Cardiac septum (tissue), 1 donor: ENCODE measurements at regions not wholly inside any gene's neighbourhood (a gene's known extent, or its start where the extent isn't known, plus 50 kb on each side); places are given as distances from the start of the nearest gene placed in this dataset.

Experiments used
- DNase-seq: peaks from one replicate; pipeline ENCODE4 v3.0.0-alpha.2; 2020; ENCODE audit warnings: low spot score
- intact Hi-C: fragments of 100-400 bp; cut with DNase I; formaldehyde crosslinking; loops from one replicate; pipeline ENCODE4 v1.14.0; 2022
- donor health status: DM: no; HTN: no; CAD: no.

DNA sequence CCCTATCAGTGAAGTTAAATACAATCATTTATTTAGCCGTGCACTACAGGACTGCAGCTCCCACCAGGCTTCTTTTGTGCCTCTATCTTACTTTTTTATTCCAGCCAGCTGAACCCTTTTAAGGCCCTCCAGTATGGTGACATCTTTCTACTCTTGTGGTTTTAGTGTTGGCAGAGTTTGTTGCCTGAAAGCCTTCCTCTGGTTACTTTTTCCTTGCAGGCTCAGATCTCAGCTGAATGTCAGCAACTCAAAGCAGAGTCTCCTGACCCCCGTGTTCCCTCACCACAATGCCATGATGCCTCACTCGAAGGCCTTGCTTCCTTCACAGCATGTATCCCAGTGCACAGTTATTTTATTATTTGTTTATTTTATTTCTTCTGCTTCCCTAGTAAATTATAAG, 818.9 kb upstream of the LCORL start:
- intact Hi-C loops, result no loop called here
- DNase-seq, result no peak

GRCh38 chr4:18816228-18816895, 794.8 kb upstream of the LCORL start:
- no peak for DNase-seq
- intact Hi-C loops, result no loop called here

GRCh38 chr4:18815779-18816173, 794.2 kb upstream of the LCORL start:
- intact Hi-C loops, result no loop called here
- no peak for DNase-seq

DNA sequence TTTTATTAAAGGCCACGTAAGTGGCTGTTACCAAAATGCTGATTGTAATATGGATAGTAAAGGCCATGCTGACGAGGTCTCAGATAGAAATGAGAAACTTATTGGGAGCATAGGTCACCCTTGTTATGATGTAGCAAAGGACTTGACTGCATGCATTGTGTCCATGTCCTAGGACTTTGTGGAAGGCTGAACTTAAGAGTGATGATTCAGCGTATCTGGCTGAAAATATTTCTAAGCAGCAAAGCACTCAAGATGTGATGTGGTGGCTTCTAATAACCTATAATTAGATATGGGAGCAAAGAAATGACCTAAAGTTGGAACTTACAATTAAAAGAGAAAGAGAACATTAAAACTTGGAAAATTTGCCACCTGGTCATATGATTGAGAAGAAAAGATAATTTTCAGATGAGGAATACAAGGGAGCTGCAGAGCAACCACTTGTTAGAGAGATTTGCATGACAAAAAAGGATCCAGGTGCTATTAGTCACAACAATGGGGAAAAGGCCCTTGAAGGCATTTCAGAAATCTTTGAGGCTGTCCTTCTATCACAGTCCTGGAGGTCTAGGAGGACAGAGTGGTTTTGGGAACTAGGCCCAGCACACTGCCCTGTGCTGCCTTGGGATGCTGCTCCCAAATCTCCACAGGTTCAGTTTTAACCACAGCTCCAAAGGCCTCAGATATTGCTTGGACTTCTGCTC, 793.7 kb upstream of the LCORL start:
- intact Hi-C loops, result no loop called here
- DNase-seq, result no peak

DNA sequence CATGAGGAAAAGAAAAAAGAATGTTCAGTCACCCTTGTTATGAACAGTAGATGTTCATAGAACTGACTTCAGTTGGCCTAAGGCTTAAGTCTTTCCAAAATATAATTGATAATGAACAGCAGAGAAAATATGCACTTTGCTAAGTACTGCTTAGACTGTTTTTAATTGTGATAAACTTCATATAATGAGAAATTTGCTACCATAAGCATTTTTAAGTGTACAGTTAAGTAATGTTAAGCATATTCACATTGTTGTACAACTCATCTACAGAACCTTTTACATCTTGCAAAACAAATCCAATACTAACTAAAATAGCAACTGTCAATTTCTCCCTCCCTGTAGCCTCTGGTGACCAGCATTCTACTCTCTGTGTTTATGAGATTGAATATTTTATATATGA, 792.2 kb upstream of the LCORL start:
- no peak for DNase-seq
- intact Hi-C loops, result no loop called here

GRCh38 chr4:18813055-18813454, 791.5 kb upstream of the LCORL start:
- DNase-seq, result no peak
- intact Hi-C loops, result no loop called here

DNA sequence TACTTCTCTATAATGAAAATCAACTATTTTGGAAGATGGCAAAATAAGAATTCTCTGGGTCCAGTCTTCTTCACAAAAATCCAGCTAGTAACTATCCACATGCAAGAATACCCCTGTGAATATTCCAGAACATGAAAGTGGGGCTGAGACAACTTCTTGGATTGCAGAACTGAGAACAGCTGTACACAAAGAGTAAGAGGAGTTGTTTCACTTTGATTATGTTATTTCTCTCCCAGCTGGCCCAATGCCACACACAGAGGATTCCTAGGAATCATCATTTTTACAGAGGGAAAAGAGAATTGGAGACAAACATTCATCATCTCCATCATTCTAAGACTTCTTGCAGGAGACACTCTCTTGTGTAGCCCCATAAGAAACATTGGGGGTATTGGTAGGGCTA, 782.2 kb upstream of the LCORL start:
- intact Hi-C loops, result no loop called here
- DNase-seq, result no peak

GRCh38 chr4:18798123-18798522, 776.6 kb upstream of the LCORL start:
- DNase-seq, result no peak
- intact Hi-C loops, result no loop called here

DNA sequence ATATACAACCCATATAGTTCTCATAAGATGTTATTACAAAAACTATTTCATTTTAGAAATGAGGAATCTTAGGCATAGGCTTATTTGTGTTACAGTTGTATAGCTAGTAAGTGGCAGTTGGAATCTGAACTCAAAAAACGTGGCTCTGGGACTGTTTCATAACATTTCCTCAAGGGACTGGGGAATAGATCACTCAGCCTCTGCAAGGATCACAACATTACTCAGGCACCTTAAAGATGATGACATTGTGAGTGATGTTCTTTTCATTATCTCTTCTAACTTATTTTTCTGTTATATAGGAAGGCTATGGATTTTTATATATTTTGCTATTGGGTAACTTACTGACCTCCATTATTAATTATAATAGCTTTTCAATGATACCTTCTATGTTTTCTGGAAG, 774.2 kb upstream of the LCORL start:
- DNase-seq, result no peak
- intact Hi-C loops, result no loop called here

GRCh38 chr4:18777190-18777930, 755.8 kb upstream of the LCORL start:
- intact Hi-C loops, result no loop called here
- DNase-seq, result no peak

GRCh38 chr4:18767921-18768320, 746.4 kb upstream of the LCORL start:
- intact Hi-C loops, result no loop called here
- DNase-seq, result no peak

DNA sequence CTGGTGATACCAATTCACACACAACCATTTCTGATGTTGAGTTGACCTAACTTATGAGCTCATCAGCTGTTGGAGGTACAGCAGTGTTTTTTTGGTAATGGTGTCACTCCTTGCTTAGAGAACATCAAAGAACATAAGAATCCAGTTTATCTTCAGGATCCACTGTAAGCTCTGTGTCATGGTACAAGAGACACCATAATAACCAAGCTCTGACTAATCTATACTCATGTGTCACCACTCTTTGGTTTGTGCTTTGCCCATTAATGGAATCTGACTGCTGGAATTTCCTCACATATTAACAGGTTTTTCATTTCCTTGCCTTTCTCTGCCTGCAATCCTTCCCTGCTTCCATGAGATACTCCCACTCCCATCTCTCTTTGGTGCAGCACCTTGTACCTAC, 735.1 kb upstream of the LCORL start:
- intact Hi-C loops, result no loop called here

DNA sequence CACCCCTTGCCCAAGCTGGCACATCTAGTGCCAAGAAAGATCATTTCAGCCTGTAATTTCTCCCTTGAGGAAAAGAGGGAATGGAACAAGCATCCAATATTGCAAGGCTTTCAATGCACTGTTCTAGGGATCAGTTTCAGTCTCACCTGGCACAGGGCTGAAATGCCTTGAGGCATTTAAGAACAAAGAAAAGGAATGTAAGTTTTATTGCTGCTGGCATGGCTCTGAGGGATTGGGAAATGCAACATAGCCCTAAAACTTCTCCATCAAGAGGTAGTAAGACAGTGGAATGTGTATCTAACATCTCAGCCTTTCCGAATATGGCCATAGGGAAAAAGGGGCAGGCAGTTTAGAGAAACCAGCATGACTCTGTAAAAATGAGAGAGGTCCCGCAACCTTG, 732.6 kb upstream of the LCORL start:
- intact Hi-C loops, result no loop called here
- DNase-seq, result no peak

More for the DNA sequence above, 735.1 kb upstream of the LCORL start:
- DNase-seq, result no peak

GRCh38 chr4:18751083-18751482, 729.5 kb upstream of the LCORL start:
- no peak for DNase-seq
- intact Hi-C loops, result no loop called here

- intact Hi-C loops, result no loop called here
- no peak for DNase-seq
These were observed 727.8 kb upstream of the LCORL start for GRCh38 chr4:18749391-18749790.

- DNase-seq, result no peak
- intact Hi-C loops, result no loop called here
These were observed 715.0 kb upstream of the LCORL start for GRCh38 chr4:18736551-18736950.

- intact Hi-C loops, result no loop called here
- DNase-seq, result no peak
These were observed 714.2 kb upstream of the LCORL start for GRCh38 chr4:18735740-18736268.

DNA sequence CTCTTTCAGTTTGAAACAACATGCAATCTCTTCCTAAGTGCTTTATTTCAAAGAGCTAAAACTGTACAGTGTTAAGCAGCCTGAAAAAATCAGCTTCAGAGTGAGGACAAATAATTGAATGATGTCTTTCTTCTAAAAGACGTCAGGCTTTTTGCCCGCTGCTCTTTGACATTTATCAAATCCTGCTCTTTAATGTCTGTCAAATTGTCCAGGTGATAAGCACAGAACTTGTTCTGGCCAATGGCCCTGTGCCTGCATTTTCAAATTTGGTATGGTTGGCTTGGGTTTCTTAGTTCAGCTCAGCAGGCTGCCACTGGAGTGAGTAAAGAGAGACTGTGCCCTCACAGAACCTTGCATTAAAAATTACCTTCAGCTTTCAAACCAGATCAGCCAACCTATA, 712.9 kb upstream of the LCORL start:
- intact Hi-C loops, result no loop called here
- no peak for DNase-seq

GRCh38 chr4:18733961-18734360, 712.4 kb upstream of the LCORL start:
- no peak for DNase-seq
- intact Hi-C loops, result no loop called here

DNA sequence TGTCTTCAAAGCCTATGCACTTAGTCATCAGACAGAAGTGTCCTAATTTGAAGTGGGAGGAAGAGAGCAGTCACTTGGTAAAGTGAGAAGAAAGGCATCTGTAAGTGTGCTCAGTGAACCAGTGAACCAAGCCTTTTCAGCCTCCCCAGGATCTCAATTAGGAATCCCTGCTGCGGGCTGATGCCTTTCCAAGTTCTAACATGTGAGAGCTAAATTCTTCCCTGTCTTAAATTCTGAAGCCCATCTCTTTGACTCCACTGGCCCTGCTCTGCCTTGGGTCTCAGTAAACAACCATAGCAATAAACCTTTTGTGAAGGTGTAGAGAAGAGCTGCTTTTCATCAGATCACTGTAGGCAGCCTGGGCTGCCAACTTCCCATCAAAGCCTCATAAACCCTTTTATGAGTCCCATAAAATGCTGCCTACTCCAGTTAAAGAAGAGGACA, 701.2 kb upstream of the LCORL start:
- no peak for DNase-seq
- intact Hi-C loops, result no loop called here
